GM21381 (cell line): ENCODE measurements at regions not wholly inside any gene's neighbourhood (a gene's known extent, or its start where the extent isn't known, plus 50 kb on each side); places are given as distances from the start of the nearest gene placed in this dataset.
"Not testable (repeated sequence)": the region's sequence is repeated elsewhere in the genome, so short reads cannot be mapped to it uniquely, and the experiment has no call there.

Experiments
- ATAC-seq: cut with Tn5 transposase; IDR thresholded peaks from one replicate; pipeline ENCODE4 v1.9.1; 2021; ENCODE audit warnings: mild to moderate bottlenecking, moderate library complexity; ENCODE audit not compliant: unreplicated experiment

- ATAC-seq: no peak
These were observed 52.7 kb upstream of the LARP1 start for GRCh38 chr5:154702477-154702876.

GRCh38 chr5:154701725-154702124 is 53.5 kb upstream of the LARP1 start:
- not testable (repeated sequence) for ATAC-seq

GRCh38 chr5:154701181-154701580 is 54.0 kb upstream of the LARP1 start:
- ATAC-seq: no peak

DNA sequence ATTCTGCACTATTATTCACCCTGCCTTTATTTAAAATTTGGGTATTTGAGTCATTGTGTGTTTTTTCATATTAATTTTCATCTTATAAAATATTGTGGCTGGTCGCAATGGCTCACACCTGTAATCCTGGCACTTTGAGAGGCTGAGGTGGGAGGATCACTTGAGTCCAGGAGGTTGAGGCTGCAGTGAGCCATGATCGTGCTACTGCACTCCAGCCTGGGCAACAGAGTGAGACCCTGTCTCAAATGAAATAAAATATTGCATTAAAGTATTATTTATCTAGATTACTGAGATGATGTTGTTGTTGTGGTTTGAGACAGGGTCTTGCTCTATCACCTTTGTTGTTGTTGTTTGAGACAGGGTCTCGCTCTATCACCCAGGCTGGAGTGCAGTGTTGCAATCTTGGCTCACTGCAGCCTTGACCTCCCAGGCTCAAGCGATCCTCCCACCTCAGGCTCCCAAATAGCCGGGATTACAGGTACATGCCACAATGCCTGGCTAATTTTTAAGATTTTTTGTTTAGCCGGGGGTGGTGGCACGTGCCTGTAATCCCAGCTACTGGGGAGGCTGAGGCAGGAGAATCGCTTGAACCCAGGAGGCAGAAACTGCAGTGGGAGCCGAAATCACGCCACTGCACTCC is 54.8 kb upstream of the LARP1 start:
- not testable (repeated sequence) for ATAC-seq

DNA sequence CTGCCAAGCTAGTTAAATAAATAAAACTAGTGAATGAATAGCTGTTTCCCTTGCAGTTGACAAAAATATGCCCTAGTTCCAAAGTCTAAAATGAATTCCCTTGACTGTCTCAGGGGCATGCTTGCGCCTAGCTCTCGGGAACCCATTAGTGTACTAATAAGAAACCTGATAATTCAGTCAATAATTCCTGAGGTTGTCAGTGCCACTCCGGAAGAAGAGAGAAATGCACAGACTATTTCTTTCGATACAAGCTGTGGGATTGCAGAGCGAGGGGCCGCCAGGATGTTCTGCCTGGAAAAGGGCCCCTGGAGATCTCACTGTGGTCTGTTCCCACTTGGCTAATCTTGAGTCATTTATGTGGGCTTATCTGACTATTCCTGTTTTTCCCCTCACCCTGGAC is 56.4 kb upstream of the LARP1 start:
- no peak for ATAC-seq

GRCh38 chr5:154697371-154697770 is 57.8 kb upstream of the LARP1 start:
- ATAC-seq: no peak

GRCh38 chr5:154696891-154697290 is 58.3 kb upstream of the LARP1 start:
- ATAC-seq: no peak

DNA sequence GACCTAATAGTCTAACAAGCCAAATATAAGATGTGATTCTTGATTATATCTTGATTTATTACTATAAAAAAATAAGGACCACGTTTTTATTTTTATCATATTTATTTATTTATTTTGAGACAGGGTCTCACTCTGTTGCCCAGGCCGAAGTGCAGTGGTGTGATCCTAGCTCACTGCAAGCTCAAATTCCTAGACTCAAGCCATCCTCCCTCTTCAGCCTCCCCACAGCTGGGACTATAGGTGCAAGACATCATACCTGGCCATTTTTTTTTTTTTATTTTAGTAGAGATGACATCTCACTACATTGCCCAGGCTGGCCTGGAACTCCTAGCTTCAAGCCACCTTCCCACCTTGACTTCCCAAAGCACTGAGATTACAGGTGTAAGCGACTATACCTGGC is 61.0 kb upstream of the LARP1 start:
- no peak for ATAC-seq

DNA sequence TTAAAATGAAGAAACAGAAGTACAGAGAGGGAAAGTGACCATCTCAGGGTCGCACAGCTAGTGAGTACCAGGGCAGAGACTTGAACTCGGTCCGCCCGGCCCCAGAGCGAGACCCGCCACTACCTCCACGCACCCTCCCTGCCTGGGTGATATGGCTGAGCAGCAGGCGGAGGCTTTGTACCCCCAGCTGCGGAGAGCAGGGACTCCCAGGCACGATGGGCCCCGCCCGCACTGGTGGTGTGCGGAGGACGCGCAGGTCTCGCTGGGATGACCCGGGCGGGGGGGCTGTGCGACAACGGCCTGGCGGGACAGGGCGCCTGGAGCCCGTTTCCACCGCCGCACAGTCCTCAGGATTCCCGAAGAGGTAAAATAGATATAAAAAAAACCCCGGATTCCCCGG is 64.7 kb upstream of the LARP1 start:
- ATAC-seq: no peak

GRCh38 chr5:154686490-154686889 is 68.7 kb upstream of the LARP1 start:
- no peak for ATAC-seq

DNA sequence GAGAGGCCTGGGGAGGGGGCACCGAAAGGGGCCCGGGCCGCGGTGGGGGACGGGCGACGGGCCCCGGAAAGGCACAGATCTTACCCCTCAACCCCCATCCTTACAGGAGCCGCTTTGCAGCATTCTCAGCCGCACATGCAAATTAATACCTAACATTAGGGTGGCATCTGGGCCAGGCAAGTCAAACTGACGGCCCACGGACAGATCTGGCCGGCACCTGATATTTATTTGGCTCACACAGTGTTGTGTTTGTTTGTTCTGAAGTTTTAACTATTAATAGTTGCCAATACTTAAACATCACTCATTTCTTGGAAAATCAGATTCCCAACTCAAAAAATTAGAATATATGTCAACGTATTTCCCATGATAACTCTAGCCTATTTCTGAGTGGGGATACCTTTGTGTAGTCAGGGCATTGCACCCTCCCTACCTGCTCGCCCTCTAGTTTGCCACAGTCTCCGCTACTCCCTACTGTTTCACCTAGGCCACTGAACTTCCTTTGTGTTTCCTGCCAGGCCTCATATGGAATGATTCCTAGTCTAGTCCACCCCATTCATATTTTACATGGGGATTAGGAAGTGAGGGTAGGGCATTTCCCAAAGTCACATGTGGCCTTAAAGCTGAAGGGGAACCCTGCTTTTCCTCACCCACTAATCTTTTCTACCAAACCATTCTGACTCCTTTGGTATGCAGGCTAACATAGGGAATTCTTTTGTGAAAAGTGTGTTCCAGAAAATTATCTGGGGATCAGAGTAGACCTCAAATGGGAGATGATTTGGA is 71.9 kb upstream of the LARP1 start:
- peak; percentile 37 for ATAC-seq

DNA sequence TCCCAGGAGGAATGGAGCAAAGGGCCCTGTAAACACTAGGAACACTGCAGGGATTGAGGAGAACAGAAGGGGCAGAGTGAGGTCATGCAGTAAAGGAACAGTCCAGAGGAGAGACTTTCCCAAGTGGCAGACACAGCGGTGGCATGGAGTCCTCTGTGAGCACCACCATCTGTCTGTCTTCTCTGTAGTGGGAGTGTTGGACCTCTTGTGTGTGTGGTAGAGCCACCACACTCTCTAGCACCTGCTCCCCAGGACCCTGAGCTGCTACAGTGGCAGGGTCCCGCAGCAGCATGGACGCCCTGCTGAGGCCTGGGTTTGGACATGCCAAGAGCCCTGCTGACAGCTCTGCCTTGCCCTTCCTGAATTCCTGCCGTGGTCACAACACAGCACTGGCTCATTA is 75.7 kb upstream of the LARP1 start:
- ATAC-seq: no peak

GRCh38 chr5:154677921-154678320 is 77.3 kb upstream of the LARP1 start:
- no peak for ATAC-seq

GRCh38 chr5:154676508-154676907 is 78.7 kb upstream of the LARP1 start:
- ATAC-seq: no peak

- no peak for ATAC-seq
These were observed 81.1 kb upstream of the LARP1 start for GRCh38 chr5:154674029-154674428.

DNA sequence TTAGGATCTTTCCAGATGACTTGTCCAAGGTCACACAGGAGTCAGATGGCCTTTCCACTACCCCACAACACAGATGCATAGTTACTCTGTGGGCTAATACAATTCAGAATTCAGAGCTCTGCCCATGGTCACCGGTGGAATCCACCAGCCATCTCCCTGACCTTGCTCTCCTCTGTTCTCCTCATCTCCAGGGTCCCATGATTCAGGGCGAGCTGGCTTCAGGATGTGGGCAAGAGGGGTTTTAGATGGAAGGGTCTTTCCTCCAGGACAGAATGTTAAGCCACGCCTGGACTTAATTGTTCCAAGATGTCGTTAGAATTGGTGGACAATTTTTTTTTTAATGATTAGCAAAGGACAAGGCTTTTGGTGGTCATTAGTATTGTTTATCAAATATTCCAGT is 81.7 kb upstream of the LARP1 start:
- no peak for ATAC-seq

GRCh38 chr5:154669913-154670312 is 85.3 kb upstream of the LARP1 start:
- not testable (repeated sequence) for ATAC-seq

DNA sequence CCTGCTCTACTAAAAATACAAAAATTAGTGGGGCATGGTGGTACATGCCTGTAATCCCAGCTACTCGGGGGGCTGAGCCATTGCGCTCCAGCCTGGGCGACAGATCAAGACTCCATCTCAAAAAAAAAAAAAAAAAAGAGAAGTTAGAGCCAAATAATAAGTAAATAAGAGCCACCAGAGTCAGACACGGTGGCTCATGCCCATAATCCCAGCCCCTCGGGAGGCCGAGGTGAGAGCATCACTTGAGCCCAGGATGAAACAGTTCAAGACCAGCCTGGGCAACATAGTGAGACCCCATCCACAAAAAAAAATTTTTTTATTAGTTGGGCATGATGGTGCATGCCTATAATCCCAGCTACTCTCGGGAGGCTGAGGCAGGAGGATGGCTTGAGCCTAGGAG is 85.8 kb upstream of the LARP1 start:
- ATAC-seq: no peak

- no peak for ATAC-seq
These were observed 90.3 kb upstream of the LARP1 start for GRCh38 chr5:154664869-154665268.

- ATAC-seq: no peak
These were observed 91.8 kb upstream of the LARP1 start for GRCh38 chr5:154663424-154663823.

DNA sequence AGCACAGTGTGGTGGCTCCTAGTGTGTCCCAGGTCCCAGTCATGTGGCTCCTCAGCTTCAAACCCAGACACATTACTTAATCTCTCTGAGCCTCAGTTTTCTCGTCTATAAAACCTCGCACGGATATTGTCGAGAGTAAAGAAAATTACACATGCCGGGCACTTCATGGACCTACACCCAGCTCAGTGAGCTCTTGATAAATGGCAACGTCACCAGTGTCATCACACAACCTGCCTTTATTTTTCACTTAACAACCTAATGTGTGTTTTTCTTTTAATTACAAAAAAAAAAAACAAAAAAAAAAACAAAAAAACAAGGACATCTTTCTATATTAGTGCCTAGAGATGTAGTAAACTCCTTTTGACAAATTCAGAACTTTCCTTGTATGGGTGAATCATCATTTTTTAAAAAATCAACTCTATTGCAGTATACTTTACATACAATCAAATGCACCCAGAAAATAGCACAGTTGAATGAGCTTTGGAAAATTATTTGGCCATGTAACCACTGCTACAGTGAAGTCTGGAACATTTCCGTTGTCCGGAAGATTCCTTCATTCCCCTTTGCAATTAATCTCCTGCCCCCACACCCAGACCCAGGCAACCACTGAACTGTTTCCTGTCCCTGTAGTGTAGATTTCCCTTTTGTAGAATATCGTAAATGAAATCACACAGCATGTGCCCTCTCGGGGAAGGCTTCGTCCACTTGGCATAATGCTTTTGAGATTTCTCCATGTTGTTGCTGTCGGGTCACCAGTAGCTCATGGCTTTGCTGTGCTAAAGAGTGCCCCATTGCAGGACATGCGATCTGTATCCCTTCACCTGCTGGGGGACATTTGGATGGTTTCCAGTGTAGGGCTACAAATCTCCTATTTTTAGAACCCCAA is 100.4 kb upstream of the LARP1 start:
- no peak for ATAC-seq
